HUES48 (cell line): ENCODE measurements at regions not wholly inside any gene's neighbourhood (a gene's known extent, or its start where the extent isn't known, plus 50 kb on each side); places are given as distances from the start of the nearest gene placed in this dataset.

Experiments used
- H3K27ac ChIP-seq: one replicate; pipeline ENCODE4 v1.7.0; 2013; ENCODE audit warnings: low read depth, low read length, inconsistent platforms
- H3K27me3 ChIP-seq: 2 replicates; pipeline ENCODE4 v1.6.1; 2013; ENCODE audit warnings: mild to moderate bottlenecking, low read length; ENCODE audit not compliant: control insufficient read depth, insufficient read depth
- H3K36me3 ChIP-seq: 2 replicates; pipeline ENCODE4 v1.6.1; 2013; ENCODE audit warnings: low read length; ENCODE audit not compliant: control insufficient read depth, insufficient read depth
- H3K4me1 ChIP-seq: 2 replicates; pipeline ENCODE4 v1.6.1; 2013; ENCODE audit warnings: mild to moderate bottlenecking, low read length; ENCODE audit not compliant: control insufficient read depth, insufficient read depth
- H3K4me3 ChIP-seq: 2 replicates; pipeline ENCODE4 v1.5.1; 2013; ENCODE audit warnings: mild to moderate bottlenecking, low read depth, low read length
- H3K9ac ChIP-seq: 2 replicates; pipeline ENCODE4 v1.6.1; 2013; ENCODE audit warnings: mild to moderate bottlenecking, low read depth, low read length, moderate library complexity
- H3K9me3 ChIP-seq: 2 replicates; pipeline ENCODE4 v1.6.1; 2013; ENCODE audit warnings: low read length; ENCODE audit not compliant: control insufficient read depth, insufficient read depth

DNA sequence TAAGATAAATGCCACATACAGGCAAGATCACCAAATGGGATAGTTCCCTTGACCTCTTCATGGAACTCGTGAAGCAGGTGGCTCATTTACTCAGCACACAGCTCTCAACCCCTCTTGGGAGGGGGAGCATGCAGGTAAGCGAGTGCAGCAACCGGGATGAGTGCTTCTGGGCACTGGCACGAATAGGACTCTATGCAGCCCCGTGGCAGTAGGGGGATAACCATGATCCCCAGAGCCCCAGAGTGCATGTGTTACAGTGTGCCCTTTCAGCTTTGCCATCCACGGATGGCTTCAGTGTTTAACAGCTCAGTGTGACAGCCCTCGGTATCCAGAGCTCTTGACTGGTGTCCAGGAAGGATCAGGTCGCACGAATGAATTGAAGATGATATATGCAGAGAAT, 1187.1 kb downstream of the CDH9 start:
- no peaks in the 10 kb centered on the region for H3K27me3 ChIP-seq
- H3K36me3 ChIP-seq: no peaks in the 10 kb centered on the region
- no peaks in the 10 kb centered on the region for H3K9me3 ChIP-seq
- no peak overlapping the region for H3K9ac ChIP-seq
- no peak overlapping the region for H3K27ac ChIP-seq
- H3K4me1 ChIP-seq: no peaks in the 10 kb centered on the region
- no peak overlapping the region for H3K4me3 ChIP-seq

DNA sequence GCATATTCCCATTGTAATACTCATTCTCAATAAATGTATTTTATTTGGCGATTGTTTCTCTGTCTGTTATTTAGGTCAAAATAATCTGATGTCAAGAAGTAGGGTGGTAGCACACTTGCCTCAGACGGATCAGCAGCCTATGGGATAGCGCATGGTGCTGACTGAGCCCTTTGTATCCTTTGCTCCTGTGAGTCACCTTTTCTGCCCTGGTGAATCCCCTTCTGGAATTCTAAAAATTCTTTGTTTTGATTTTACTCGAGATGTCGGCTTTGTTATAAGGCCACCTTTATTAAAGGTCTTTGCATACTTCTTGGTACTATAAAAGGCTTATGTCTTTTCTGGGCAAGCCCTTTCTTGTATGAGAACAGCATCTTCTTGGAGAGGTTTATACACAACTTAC, 1187.8 kb downstream of the CDH9 start:
- Histone ChIP-seq H3K9me3 (no peaks in the 10 kb centered on the region), H3K27me3 (no peaks in the 10 kb centered on the region), H3K4me3 (no peak overlapping the region), H3K36me3 (no peaks in the 10 kb centered on the region), H3K9ac (no peak overlapping the region), H3K27ac (no peak overlapping the region), H3K4me1 (no peaks in the 10 kb centered on the region)

DNA sequence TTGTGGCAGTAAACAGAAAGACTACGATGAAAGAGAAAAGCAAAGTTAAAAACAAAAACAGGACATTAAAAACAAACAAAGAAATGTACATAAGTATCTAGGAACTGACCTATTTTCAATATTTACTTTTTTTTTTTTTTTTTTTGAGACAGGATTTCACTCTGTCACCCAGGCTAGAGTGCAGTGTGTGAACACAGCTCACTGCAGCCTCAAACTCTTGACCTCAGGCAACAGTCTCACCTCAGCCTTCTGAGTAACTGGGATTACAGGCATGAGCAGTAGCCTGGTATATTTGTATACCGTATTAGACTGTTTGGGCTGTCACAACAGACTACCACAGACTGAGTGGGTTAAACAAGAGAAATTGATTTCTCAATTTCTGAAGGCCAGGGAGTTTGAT, 1189.1 kb downstream of the CDH9 start:
- no peak overlapping the region for H3K9ac ChIP-seq
- H3K27ac ChIP-seq: no peak overlapping the region

DNA sequence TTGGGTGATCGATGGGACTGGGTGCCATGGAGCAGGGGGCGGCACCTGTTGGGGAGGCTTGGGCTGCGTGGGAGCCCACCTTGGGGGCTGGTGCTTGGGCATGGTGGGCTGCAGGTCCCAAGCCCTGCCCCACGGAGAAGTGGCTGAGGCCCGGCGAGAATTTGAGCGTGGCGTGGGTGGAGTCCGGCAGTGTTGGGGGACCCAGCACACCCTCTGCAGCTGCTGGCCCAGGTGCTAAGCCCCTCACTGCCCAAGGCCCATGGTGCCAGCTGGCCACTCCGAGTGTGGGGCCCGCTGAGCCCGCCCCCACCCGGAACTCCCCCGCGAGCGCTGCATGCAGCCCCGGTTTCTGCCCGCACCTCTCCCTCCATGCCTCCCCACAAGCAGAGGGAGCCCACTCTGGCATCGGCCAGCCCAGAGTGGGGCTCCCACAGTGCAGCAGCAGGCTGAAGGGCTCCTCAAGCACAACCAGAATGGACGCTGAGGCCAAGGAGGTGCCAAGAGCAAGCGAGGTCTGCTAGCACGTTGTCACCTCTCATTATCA, 1178.6 kb upstream of the CDH10 start:
- Histone ChIP-seq H3K9ac (no peak overlapping the region), H3K27me3 (no peaks in the 10 kb centered on the region), H3K27ac (no peak overlapping the region), H3K9me3 (peaks cover 12% of the 10 kb centered on the region; the same call in 1 of the 2 replicates), H3K36me3 (no peaks in the 10 kb centered on the region), H3K4me1 (no peaks in the 10 kb centered on the region), H3K4me3 (no peak overlapping the region)

More for the DNA sequence above, 1189.1 kb downstream of the CDH9 start:
- Histone ChIP-seq H3K9me3 (no peaks in the 10 kb centered on the region), H3K4me3 (no peak overlapping the region), H3K4me1 (no peaks in the 10 kb centered on the region), H3K27me3 (no peaks in the 10 kb centered on the region), H3K36me3 (no peaks in the 10 kb centered on the region)
